NCI-H1436 treated with DMSO at 0.1 percent for 48 hours (cell line): ENCODE measurements at regions not wholly inside any gene's neighbourhood (a gene's known extent, or its start where the extent isn't known, plus 50 kb on each side); places are given as distances from the start of the nearest gene placed in this dataset.

Source experiments
- DNase-seq: peaks from one replicate; lab custom pipeline; 2025; lab: John Stamatoyannopoulos, UW

DNA sequence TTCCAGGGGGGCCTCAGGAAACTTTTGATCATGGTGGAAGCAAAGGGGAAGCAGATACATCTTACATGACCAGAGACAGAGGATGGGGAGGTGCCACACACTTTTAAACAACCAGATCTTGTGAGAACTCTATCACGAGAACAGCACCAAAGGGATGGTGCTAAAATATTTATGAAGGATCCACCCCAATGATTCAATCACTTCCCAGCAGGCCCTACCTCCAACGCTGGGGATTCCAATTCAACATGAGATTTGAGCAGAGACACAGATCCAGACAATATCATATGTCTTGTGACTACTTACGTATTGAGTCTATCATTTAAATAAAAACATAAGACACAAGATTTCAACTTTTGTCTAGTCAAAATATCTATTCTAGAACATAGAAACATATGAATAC is 351.9 kb downstream of the EPM2A start:
- DNase-seq = no peak

GRCh38 chr6:145384503-145384902 is 350.8 kb downstream of the EPM2A start:
- DNase-seq = no peak

- DNase-seq = no peak
Observed at GRCh38 chr6:145396499-145396898, 338.8 kb downstream of the EPM2A start.

- DNase-seq = no peak
Observed at GRCh38 chr6:145400508-145400907, 334.8 kb downstream of the EPM2A start.

DNA sequence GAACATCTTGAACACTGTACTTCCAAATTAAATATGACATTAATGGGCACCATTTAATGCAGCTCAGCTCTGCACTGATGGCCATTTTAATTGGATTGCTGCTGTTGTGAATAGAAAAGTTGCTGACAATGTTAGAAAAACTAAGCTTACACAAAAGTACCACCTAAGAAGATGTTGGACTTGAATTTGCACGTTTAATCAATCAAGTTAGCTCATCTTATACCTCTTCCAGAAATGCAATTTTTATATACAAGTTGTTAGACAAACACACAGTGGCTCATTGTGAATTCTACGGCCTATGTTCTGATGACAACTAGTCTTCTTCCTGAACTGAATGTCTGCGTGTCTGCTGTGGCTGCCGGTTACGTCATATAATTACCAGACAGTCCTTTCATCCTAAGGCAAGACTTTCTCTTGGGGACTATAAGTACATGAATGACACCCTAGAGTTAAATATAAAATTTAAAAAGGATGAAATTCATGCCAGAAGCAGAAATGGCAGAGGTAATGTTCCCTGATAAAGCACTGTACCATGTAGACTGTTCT is 330.2 kb downstream of the EPM2A start:
- DNase-seq = no peak

DNA sequence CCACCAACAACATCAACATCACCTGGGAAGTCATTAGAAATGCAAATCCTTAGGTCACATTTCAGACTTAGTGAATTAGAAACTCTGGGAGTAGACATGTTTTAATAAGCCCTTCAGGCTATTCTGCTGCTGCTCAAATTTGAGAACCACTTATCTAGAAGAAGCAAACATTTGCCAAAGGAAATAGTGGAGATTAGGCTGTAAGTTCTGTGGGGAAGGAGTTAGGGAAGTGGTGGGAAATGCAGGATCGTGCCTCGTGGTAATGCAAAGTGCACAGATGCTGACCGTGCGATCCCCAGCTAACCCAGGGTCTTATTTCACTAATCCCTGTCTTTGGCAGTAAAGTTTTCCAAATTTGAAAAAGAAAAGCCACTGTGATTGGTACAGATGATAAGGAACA is 328.5 kb downstream of the EPM2A start:
- no peak for DNase-seq

- no peak for DNase-seq
Observed at GRCh38 chr6:145415616-145416015, 319.7 kb downstream of the EPM2A start.

- DNase-seq = no peak
Observed at GRCh38 chr6:145420599-145420998, 314.7 kb downstream of the EPM2A start.

GRCh38 chr6:145423936-145424335 is 311.4 kb downstream of the EPM2A start:
- no peak for DNase-seq

DNA sequence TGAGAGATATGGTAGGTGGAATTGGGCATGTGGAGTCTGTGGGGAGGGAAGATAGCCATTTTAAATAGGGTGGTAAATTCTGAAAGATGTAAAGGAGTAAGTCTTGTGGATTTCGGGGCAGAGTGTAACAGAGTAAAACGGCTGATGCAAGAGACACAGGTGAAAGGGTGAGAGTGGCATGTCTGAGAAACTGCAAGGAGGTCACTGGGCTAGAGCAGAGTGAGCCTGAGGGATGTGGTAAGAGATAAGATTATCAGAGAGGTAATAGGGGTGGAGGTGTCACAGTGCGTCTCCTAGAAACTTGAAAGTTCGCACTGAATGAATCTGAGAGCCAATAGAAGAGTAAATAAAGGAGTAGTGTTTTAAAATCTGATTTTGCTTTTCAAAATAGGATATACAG is 308.1 kb downstream of the EPM2A start:
- DNase-seq = no peak

- no peak for DNase-seq
Observed at GRCh38 chr6:145428706-145429105, 306.6 kb downstream of the EPM2A start.

- DNase-seq = no peak
Observed at GRCh38 chr6:145442110-145442509, 293.2 kb downstream of the EPM2A start.

DNA sequence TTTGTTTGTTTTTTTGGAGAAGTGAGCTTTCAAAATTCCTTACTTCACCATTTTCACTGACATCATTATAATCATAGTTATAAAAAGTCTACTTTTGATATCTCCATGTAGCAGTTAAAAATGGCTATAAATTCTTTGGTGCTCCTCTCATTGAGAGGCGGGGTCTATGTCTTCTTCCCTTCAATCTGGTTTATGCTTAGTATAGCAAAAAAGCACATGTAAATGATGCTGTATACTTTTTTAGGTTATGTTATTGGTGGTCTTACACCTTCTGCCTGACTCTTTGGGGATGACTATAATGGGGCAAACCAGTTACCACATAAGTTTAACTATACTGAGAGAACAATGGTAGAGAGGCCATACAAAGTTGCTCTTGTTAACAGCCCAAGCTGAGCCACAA is 289.6 kb downstream of the EPM2A start:
- DNase-seq = no peak

- no peak for DNase-seq
Observed at GRCh38 chr6:145451029-145451428, 284.3 kb downstream of the EPM2A start.

- DNase-seq = no peak
Observed at GRCh38 chr6:145453376-145453775, 281.9 kb downstream of the EPM2A start.

DNA sequence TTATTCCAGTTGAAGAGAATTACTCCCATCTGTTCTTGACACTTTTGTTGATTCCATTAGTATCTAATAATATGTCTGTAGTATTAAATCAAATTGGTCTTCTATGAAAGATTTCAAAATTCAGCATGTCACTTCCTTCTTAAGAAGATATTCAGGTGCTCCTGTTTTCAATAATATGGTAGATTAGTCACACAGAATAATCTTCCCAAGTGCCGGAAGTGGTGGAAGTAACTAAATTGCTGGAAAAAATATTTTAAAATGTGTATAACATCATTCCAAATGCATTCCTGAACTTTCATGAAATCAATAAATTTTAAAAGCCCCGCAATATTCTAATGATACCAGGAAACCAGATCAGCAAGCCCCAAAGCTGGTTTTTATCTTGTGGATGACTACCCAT is 281.3 kb downstream of the EPM2A start:
- DNase-seq = no peak

- no peak for DNase-seq
Observed at GRCh38 chr6:145457556-145457955, 277.8 kb downstream of the EPM2A start.

- no peak for DNase-seq
Observed at GRCh38 chr6:145468534-145468933, 266.8 kb downstream of the EPM2A start.

DNA sequence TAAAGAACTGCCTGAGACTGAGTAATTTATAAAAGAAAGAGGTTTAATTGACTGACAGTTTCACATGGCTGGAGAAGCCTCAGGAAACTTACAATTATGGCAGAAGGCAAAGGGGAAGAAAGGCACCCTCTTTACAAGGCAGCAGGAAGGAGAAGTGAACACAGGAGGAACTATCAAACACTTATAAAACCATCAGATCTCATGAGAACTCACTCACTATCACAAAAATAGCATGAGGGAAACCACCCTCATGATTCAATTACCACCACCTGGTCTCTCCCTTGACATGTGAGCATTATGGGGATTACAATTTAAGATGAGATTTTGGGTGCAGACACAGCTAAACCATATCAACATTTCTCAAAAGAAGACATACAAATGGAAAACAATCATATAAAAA is 266.3 kb downstream of the EPM2A start:
- no peak for DNase-seq

GRCh38 chr6:145475794-145476396 is 259.4 kb downstream of the EPM2A start:
- DNase-seq = no peak

DNA sequence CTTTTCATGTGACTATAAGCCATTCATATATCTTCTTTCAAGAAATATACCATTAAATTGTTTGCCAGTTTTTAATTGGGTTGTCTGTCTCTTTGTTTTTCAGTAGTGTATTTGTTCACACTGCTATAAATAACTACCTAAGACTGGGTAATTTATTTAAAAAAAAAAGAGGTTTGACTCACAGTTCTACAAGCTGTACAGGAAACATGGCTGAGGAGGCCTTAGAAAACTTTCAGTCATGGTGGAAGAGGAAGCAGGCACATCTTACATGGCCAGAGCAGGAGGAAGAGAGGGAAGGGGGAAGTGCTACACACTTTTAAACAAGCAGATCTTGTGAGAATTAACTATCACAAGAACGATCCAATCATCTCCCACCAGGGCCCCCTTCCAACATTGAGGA is 255.3 kb downstream of the EPM2A start:
- DNase-seq = no peak

DNA sequence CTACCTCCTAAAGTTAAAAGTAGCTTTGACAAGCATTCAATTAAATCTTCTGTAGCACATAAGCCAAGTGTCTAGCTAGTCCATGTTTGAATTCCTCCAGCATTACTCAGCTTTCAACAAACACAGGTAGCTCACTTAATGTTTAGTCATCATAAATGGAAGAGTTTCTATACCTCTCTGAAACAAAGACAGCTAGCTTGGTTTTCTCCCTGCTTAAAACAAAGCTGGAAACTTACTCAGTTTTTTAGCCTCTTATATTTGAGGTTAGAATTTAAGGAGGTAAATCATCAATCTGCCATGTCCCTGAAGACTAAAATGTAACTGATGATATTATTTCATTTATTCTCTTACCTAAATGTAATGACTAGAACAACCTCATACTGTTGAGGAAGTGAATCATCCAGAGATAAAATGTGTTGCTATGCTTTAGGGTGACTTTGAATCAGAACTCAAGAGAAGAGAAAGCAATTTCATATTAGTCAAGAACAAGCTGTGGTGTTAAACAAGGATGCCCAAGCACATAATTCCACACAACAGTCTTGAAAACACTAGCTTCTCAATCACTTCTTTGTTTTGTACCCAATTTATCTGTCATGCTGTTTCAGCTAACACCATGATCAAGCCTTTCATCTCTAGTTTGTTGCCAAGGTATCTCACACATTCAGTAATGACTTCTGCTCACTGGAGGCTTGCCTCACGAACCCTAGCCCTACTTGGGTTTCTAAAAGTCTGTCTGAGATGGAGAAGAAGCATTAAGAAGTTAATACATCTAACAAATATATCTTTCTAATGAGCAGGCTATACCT is 251.9 kb downstream of the EPM2A start:
- no peak for DNase-seq

- DNase-seq = no peak
Observed at GRCh38 chr6:145485288-145485687, 250.0 kb downstream of the EPM2A start.

DNA sequence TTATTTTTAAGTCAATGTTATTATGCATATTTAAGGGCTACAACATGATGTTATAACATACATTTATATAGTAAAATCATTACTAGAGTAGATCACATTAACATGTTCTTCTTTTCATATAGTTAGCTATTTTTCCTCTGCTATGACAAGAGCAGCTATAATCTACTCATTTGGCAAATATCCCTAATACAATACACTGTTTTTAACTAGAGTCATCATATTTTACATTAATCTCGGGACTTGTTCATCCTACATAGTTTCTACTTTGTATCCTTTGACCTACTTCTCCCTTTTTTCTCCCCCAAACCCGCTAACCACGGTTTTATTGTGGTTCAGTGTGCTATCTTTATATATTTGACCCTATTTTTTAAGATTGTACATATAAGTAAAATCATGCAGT is 249.0 kb downstream of the EPM2A start:
- DNase-seq = no peak
